Activated effector memory CD4-positive, alpha-beta T cell treated with Interleukin-2 at 50 U/mL for 16 hours (primary cell): ENCODE measurements at regions not wholly inside any gene's neighbourhood (a gene's known extent, or its start where the extent isn't known, plus 50 kb on each side); places are given as distances from the start of the nearest gene placed in this dataset.

Experiments used
- DNase-seq: peaks from one replicate; pipeline ENCODE4 v3.0.0-alpha.2; 2020

- no peak for DNase-seq
Observed at GRCh38 chr12:127300753-127301152, 966.2 kb upstream of the TMEM132C start.

GRCh38 chr12:127301876-127302275 is 965.1 kb upstream of the TMEM132C start:
- no peak for DNase-seq

- DNase-seq = no peak
Observed at GRCh38 chr12:127304751-127305725, 961.9 kb upstream of the TMEM132C start.

GRCh38 chr12:127306604-127307215 is 960.3 kb upstream of the TMEM132C start:
- no peak for DNase-seq

- no peak for DNase-seq
Observed at GRCh38 chr12:127307528-127307927, 959.4 kb upstream of the TMEM132C start.

- no peak for DNase-seq
Observed at GRCh38 chr12:127308148-127308547, 958.8 kb upstream of the TMEM132C start.

GRCh38 chr12:127310548-127310947 is 956.4 kb upstream of the TMEM132C start:
- no peak for DNase-seq

GRCh38 chr12:127311720-127312364 is 955.1 kb upstream of the TMEM132C start:
- no peak for DNase-seq

GRCh38 chr12:127324681-127325080 is 942.3 kb upstream of the TMEM132C start:
- DNase-seq = no peak

- no peak for DNase-seq
Observed at GRCh38 chr12:127327986-127328385, 939.0 kb upstream of the TMEM132C start.

- DNase-seq = no peak
Observed at GRCh38 chr12:127328867-127329266, 938.1 kb upstream of the TMEM132C start.

GRCh38 chr12:127334365-127334764 is 932.6 kb upstream of the TMEM132C start:
- no peak for DNase-seq

GRCh38 chr12:127334912-127335644 is 931.9 kb upstream of the TMEM132C start:
- DNase-seq = no peak

GRCh38 chr12:127336416-127336815 is 930.6 kb upstream of the TMEM132C start:
- DNase-seq = no peak

- DNase-seq = no peak
Observed at GRCh38 chr12:127339065-127339464, 927.9 kb upstream of the TMEM132C start.

GRCh38 chr12:127340381-127340780 is 926.6 kb upstream of the TMEM132C start:
- no peak for DNase-seq

- DNase-seq = no peak
Observed at GRCh38 chr12:127342861-127343260, 924.1 kb upstream of the TMEM132C start.

GRCh38 chr12:127343940-127344339 is 923.0 kb upstream of the TMEM132C start:
- DNase-seq = no peak

GRCh38 chr12:127351481-127352010 is 915.4 kb upstream of the TMEM132C start:
- no peak for DNase-seq

- no peak for DNase-seq
Observed at GRCh38 chr12:127355061-127355841, 911.7 kb upstream of the TMEM132C start.

- no peak for DNase-seq
Observed at GRCh38 chr12:127358888-127359287, 908.1 kb upstream of the TMEM132C start.

GRCh38 chr12:127360580-127360979 is 906.4 kb upstream of the TMEM132C start:
- DNase-seq = no peak
